Uterus (tissue), 2 donors: ENCODE measurements at regions not wholly inside any gene's neighbourhood (a gene's known extent, or its start where the extent isn't known, plus 50 kb on each side); places are given as distances from the start of the nearest gene placed in this dataset.

ENCODE experiments used
- CTCF ChIP-seq, 4 experiments: fragments of 200-600 bp in 2 of 4; fragments of 450-650 bp in 2 of 4; sonication (generic) in 2 of 4; IDR thresholded peaks; one replicate each; pipeline ENCODE4 v1.5.1; 2016 to 2019; ENCODE audit warnings: antibody characterized with exemption in 4 of 4, mild to moderate bottlenecking in 2 of 4, moderate library complexity in 1 of 4
- POLR2A ChIP-seq, 2 donors: fragments of 450-650 bp; IDR thresholded peaks; one replicate each; pipeline ENCODE4 v1.6.1; 2016; ENCODE audit warnings: antibody characterized with exemption in 2 of 2, mild to moderate bottlenecking in 1 of 2, moderate library complexity in 1 of 2

GRCh38 chr6:167650730-167651317 is 175.9 kb upstream of the AFDN start:
- TF ChIP-seq CTCF (IDR thresholded peaks at IDR 0.05): no peak
- TF ChIP-seq POLR2A (IDR thresholded peaks at IDR 0.05): no peak
